GM12878 (cell line): ENCODE measurements at regions not wholly inside any gene's neighbourhood (a gene's known extent, or its start where the extent isn't known, plus 50 kb on each side); places are given as distances from the start of the nearest gene placed in this dataset.

Experiments
- BMI1 ChIP-seq: fragments of 450-650 bp; IDR thresholded peaks from 2 replicates; pipeline ENCODE4 v1.6.1; 2016; ENCODE audit warnings: mild to moderate bottlenecking, moderate library complexity, borderline replicate concordance
- CHD2 ChIP-seq: IDR thresholded peaks from 2 replicates; pipeline ENCODE4 v1.6.1; 2011; ENCODE audit warnings: low read depth, low read length, improper control_type of control experiment, borderline replicate concordance
- PAX5 ChIP-seq: IDR thresholded peaks from 2 replicates; pipeline ENCODE4 v1.6.1; 2011; ENCODE audit warnings: low read depth, low read length, borderline replicate concordance
- POLR2AphosphoS5 ChIP-seq: IDR thresholded peaks from 2 replicates; pipeline ENCODE4 v1.6.1; 2011; ENCODE audit warnings: mild to moderate bottlenecking, low read length, inconsistent platforms
- SMC3 ChIP-seq: IDR thresholded peaks from 2 replicates; pipeline ENCODE4 v1.6.1; 2011; ENCODE audit warnings: low read length, improper control_type of control experiment, borderline replicate concordance
- TF ChIP-seq, protein P1 (sequence below), 3 experiments: IDR thresholded peaks in 2 of 3; conservative IDR thresholded peaks in 1 of 3; 2 replicates each; pipeline ENCODE4 v1.5.1; 2011; ENCODE audit warnings: low read depth in 3 of 3, low read length in 3 of 3, mild to moderate bottlenecking in 3 of 3, control low read depth in 2 of 3, moderate library complexity in 2 of 3, inconsistent platforms in 1 of 3, mixed read lengths in 1 of 3; ENCODE audit not compliant: control insufficient read depth in 2 of 3, insufficient read depth in 1 of 3; ENCODE audit errors: extremely low read depth in 1 of 3

DNA sequence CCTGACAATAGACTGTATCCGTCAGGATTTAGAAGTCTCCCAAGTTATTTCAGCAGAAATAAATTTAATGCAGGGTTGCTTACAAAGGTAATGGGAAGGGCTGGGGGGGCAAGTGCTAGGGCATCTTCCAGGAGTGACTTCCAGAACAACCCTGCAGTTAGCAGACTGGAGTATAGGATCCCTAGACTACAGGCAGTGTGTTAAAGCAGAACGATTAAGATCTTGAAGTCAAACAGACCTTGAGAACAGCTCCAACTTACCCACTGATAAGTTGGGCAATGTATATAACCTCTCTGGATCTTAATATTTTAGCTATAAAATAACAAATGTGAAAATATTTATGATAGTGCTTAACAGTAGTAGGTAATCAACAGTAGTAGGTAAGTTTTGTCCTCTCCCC, 113.6 kb upstream of the LIFR start:
- TF ChIP-seq, protein P1, sequence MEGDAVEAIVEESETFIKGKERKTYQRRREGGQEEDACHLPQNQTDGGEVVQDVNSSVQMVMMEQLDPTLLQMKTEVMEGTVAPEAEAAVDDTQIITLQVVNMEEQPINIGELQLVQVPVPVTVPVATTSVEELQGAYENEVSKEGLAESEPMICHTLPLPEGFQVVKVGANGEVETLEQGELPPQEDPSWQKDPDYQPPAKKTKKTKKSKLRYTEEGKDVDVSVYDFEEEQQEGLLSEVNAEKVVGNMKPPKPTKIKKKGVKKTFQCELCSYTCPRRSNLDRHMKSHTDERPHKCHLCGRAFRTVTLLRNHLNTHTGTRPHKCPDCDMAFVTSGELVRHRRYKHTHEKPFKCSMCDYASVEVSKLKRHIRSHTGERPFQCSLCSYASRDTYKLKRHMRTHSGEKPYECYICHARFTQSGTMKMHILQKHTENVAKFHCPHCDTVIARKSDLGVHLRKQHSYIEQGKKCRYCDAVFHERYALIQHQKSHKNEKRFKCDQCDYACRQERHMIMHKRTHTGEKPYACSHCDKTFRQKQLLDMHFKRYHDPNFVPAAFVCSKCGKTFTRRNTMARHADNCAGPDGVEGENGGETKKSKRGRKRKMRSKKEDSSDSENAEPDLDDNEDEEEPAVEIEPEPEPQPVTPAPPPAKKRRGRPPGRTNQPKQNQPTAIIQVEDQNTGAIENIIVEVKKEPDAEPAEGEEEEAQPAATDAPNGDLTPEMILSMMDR (IDR thresholded peaks at IDR 0.05 in 2 of 3, conservative IDR thresholded peaks at IDR 0.05 in 1 of 3; ENCODE audit: control insufficient read depth in 2 of 3, extremely low read depth in 1 of 3, insufficient read depth in 1 of 3, low read depth in 3 of 3, low read length in 3 of 3): no peak
- TF ChIP-seq CHD2 (no peak), POLR2AphosphoS5 (no peak), BMI1 (no peak), SMC3 (no peak), PAX5 (no peak)
